Calu3 (cell line): ENCODE measurements at regions not wholly inside any gene's neighbourhood (a gene's known extent, or its start where the extent isn't known, plus 50 kb on each side); places are given as distances from the start of the nearest gene placed in this dataset.

Experiments
- BruUV-seq: library from RNA; stranded (reverse); fragments of 400-500 nt; replicated peaks from 2 replicates; lab custom pipeline; 2021; lab: Mats Ljungman, UMichigan
- CTCF ChIA-PET: fragments of 300-600 bp; sonication (Branson Sonifier 250); formaldehyde crosslinking; loops from one replicate; lab custom pipeline; 2022; ENCODE audit warnings: antibody characterized with exemption; lab: Charles Lee
- DNase-seq: peaks from one replicate; pipeline ENCODE4 v3.0.0; 2022
- H3K27ac Mint-ChIP-seq: one replicate; pipeline ENCODE4 v1.8.0; 2022; ENCODE audit warnings: mixed read lengths; ENCODE audit not compliant: unreplicated experiment
- H3K27me3 Mint-ChIP-seq: one replicate; pipeline ENCODE4 v1.8.0; 2022; ENCODE audit warnings: mixed read lengths; ENCODE audit not compliant: unreplicated experiment
- H3K36me3 Mint-ChIP-seq: one replicate; pipeline ENCODE4 v1.8.0; 2022; ENCODE audit warnings: mild to moderate bottlenecking, moderate library complexity, mixed read lengths; ENCODE audit not compliant: insufficient read depth, unreplicated experiment
- H3K4me1 Mint-ChIP-seq: one replicate; pipeline ENCODE4 v1.8.0; 2022; ENCODE audit warnings: mild to moderate bottlenecking, low read depth, mixed read lengths; ENCODE audit not compliant: unreplicated experiment
- H3K4me3 Mint-ChIP-seq: one replicate; pipeline ENCODE4 v1.8.0; 2022; ENCODE audit warnings: mild to moderate bottlenecking, low read depth, moderate library complexity, mixed read lengths; ENCODE audit not compliant: unreplicated experiment
- H3K9me3 Mint-ChIP-seq: one replicate; pipeline ENCODE4 v1.8.0; 2022; ENCODE audit warnings: low read depth, mixed read lengths; ENCODE audit not compliant: unreplicated experiment
- CTCF ChIP-seq: fragments of 200-600 bp; IDR thresholded peaks from one replicate; pipeline ENCODE4 v1.8.0; 2022; ENCODE audit warnings: antibody characterized with exemption; ENCODE audit not compliant: unreplicated experiment
- intact Hi-C: fragments of 100-400 bp; cut with micrococcal nuclease; formaldehyde crosslinking; loops from one replicate; pipeline ENCODE4 v1.10.0; 2022; ENCODE audit not compliant: unreplicated experiment

GRCh38 chr13:108113407-108113806 is 101.9 kb downstream of the LIG4 start:
- no peaks in the 10 kb centered on the region for H3K4me1 Mint-ChIP-seq
- CTCF ChIA-PET = no interaction called here
- DNase-seq = no peak
- no peaks in the 10 kb centered on the region for H3K27me3 Mint-ChIP-seq
- no peaks in the 10 kb centered on the region for H3K36me3 Mint-ChIP-seq
- no peak overlapping the region for H3K4me3 Mint-ChIP-seq
- H3K9me3 Mint-ChIP-seq = no peaks in the 10 kb centered on the region
- no TSS peak for BruUV-seq
- intact Hi-C loops = no loop called here
- TF ChIP-seq CTCF = no peak
- no peak overlapping the region for H3K27ac Mint-ChIP-seq

- no peaks in the 10 kb centered on the region for H3K4me1 Mint-ChIP-seq
- no peak overlapping the region for H3K27ac Mint-ChIP-seq
- TF ChIP-seq CTCF = no peak
- H3K36me3 Mint-ChIP-seq = no peaks in the 10 kb centered on the region
- BruUV-seq = no TSS peak
- H3K27me3 Mint-ChIP-seq = no peaks in the 10 kb centered on the region
- no peaks in the 10 kb centered on the region for H3K9me3 Mint-ChIP-seq
- intact Hi-C loops = no loop called here
- CTCF ChIA-PET = no interaction called here
- H3K4me3 Mint-ChIP-seq = no peak overlapping the region
- DNase-seq = no peak
Measured at GRCh38 chr13:108104736-108105135, 110.6 kb downstream of the LIG4 start.

GRCh38 chr13:108102771-108103170 is 112.6 kb downstream of the LIG4 start:
- Mint-ChIP-seq H3K27ac (no peak overlapping the region), H3K4me1 (no peaks in the 10 kb centered on the region), H3K4me3 (no peak overlapping the region), H3K9me3 (no peaks in the 10 kb centered on the region), H3K27me3 (no peaks in the 10 kb centered on the region), H3K36me3 (no peaks in the 10 kb centered on the region)
- no peak for TF ChIP-seq CTCF
- no peak for DNase-seq
- intact Hi-C loops = no loop called here
- no TSS peak for BruUV-seq
- CTCF ChIA-PET = no interaction called here

GRCh38 chr13:108096301-108096915 is 118.9 kb downstream of the LIG4 start:
- no peak for DNase-seq
- no TSS peak for BruUV-seq
- intact Hi-C loops = no loop called here
- no peak overlapping the region for H3K4me3 Mint-ChIP-seq
- H3K4me1 Mint-ChIP-seq = no peaks in the 10 kb centered on the region
- TF ChIP-seq CTCF = no peak
- H3K27ac Mint-ChIP-seq = no peak overlapping the region
- no peaks in the 10 kb centered on the region for H3K9me3 Mint-ChIP-seq
- CTCF ChIA-PET = no interaction called here
- no peaks in the 10 kb centered on the region for H3K27me3 Mint-ChIP-seq
- no peaks in the 10 kb centered on the region for H3K36me3 Mint-ChIP-seq
